NCI-H1105 treated with DMSO at 0.1 percent for 48 hours (cell line): ENCODE measurements at regions not wholly inside any gene's neighbourhood (a gene's known extent, or its start where the extent isn't known, plus 50 kb on each side); places are given as distances from the start of the nearest gene placed in this dataset.
"Not testable (repeated sequence)": the region's sequence is repeated elsewhere in the genome, so short reads cannot be mapped to it uniquely, and the experiment has no call there.

Source experiments
- DNase-seq: peaks from one replicate; lab custom pipeline; 2025; lab: John Stamatoyannopoulos, UW

GRCh38 chr3:38966811-38967692 is 84.7 kb downstream of the SCN11A start:
- no peak for DNase-seq

- no peak for DNase-seq
Observed at GRCh38 chr3:38964646-38965045, 87.1 kb downstream of the SCN11A start.

GRCh38 chr3:38964204-38964603 is 87.5 kb downstream of the SCN11A start:
- DNase-seq = no peak

- peak; percentile 75 for DNase-seq
Observed at GRCh38 chr3:38960953-38961622, 90.7 kb downstream of the SCN11A start.

- DNase-seq = peak; percentile 47
Observed at GRCh38 chr3:38960042-38960622, 91.6 kb downstream of the SCN11A start.

GRCh38 chr3:38958026-38958720 is 93.6 kb downstream of the SCN11A start:
- DNase-seq = no peak

- no peak for DNase-seq
Observed at GRCh38 chr3:38957296-38957695, 94.4 kb downstream of the SCN11A start.

- no peak for DNase-seq
Observed at GRCh38 chr3:38952721-38953120, 99.0 kb downstream of the SCN11A start.

- not testable (repeated sequence) for DNase-seq
Observed at GRCh38 chr3:38951167-38951566, 100.6 kb downstream of the SCN11A start.

- DNase-seq = no peak
Observed at GRCh38 chr3:38950581-38950980, 101.2 kb downstream of the SCN11A start.

- DNase-seq = no peak
Observed at GRCh38 chr3:38949994-38950393, 101.8 kb downstream of the SCN11A start.

GRCh38 chr3:38940394-38940793 is 111.3 kb downstream of the SCN11A start:
- DNase-seq = no peak

- DNase-seq = no peak
Observed at GRCh38 chr3:38925351-38925750, 109.3 kb upstream of the SCN10A start.

GRCh38 chr3:38916706-38917105 is 100.7 kb upstream of the SCN10A start:
- DNase-seq = no peak

- no peak for DNase-seq
Observed at GRCh38 chr3:38907426-38907825, 91.4 kb upstream of the SCN10A start.

GRCh38 chr3:38890426-38890825 is 74.4 kb upstream of the SCN10A start:
- no peak for DNase-seq

GRCh38 chr3:38878646-38879045 is 62.6 kb upstream of the SCN10A start:
- DNase-seq = no peak
